K562 (cell line): ENCODE measurements at regions not wholly inside any gene's neighbourhood (a gene's known extent, or its start where the extent isn't known, plus 50 kb on each side); places are given as distances from the start of the nearest gene placed in this dataset.

ENCODE experiments used
- ATAC-seq: fragments of 200-7000 bp; cut with Tn5 transposase; 3 replicates; pipeline ENCODE4 v1.9.1; 2020; ENCODE audit warnings: moderate library complexity
- BruUV-seq: library from RNA; stranded (reverse); fragments of 400-500 nt; replicated peaks from 2 replicates; lab custom pipeline; 2021; lab: Mats Ljungman, UMichigan
- CTCF ChIA-PET: fragments of 300-600 bp; formaldehyde crosslinking; extraction: SDS; loops from one replicate; lab custom pipeline; 2021; ENCODE audit warnings: low intra/inter-chr PET ratio; lab: Yijun Ruan, JAX
- POLR2A ChIA-PET: fragments of 300-600, 350-650 bp; sonication (Branson Sonifier 250); formaldehyde crosslinking; extraction: SDS; loops from one replicate; lab custom pipeline; 2021; ENCODE audit warnings: antibody characterized with exemption, inconsistent platforms; lab: Yijun Ruan, JAX
- DNase-seq, 4 experiments: peaks; one replicate each; pipeline versions ENCODE4 v3.0.0 to v3.0.0-alpha.2; 2011 to 2018; ENCODE audit warnings: low spot score in 3 of 4, mixed read lengths in 3 of 4; ENCODE audit errors: extremely low read depth in 1 of 4
- FAIRE-seq: peaks from 2 replicates; lab custom pipeline; 2011; peaks lifted over from hg19 to GRCh38; lab: Jason Lieb, UNC
- H2AFZ ChIP-seq: 2 replicates; pipeline ENCODE4 v1.6.0; 2011; ENCODE audit warnings: low read depth, low read length, control low read depth, inconsistent platforms
- H3K27ac ChIP-seq: fragments of 200-600 bp; 3 replicates; pipeline ENCODE4 v1.8.0; 2011; ENCODE audit warnings: low read depth, mild to moderate bottlenecking, control low read depth, inconsistent platforms, low read length, moderate library complexity, mixed read lengths; ENCODE audit errors: extremely low read depth
- H3K27me3 ChIP-seq, 2 experiments: fragments of 300-600 bp in 1 of 2; 2 replicates in 1 of 2; 3 replicates in 1 of 2; pipeline versions ENCODE4 v1.6.0 to v1.8.0; 2011; ENCODE audit warnings: inconsistent platforms in 2 of 2, low read length in 2 of 2, mild to moderate bottlenecking in 1 of 2, mixed read lengths in 1 of 2, moderate library complexity in 1 of 2; ENCODE audit not compliant: control insufficient read depth in 2 of 2, insufficient read depth in 2 of 2
- H3K36me3 ChIP-seq: fragments of 300-600 bp; 3 replicates; pipeline ENCODE4 v1.8.0; 2011; ENCODE audit warnings: mild to moderate bottlenecking, low read length, inconsistent platforms; ENCODE audit not compliant: control insufficient read depth, insufficient read depth
- H3K4me1 ChIP-seq, 2 experiments: fragments of 200-600 bp in 1 of 2; replicated peaks in 1 of 2; 2 replicates in 1 of 2; 3 replicates in 1 of 2; pipeline versions ENCODE4 v1.5.1 to v1.8.0; 2011; ENCODE audit warnings: inconsistent platforms in 2 of 2, low read length in 2 of 2, mild to moderate bottlenecking in 1 of 2, mixed read lengths in 1 of 2, moderate library complexity in 1 of 2; ENCODE audit not compliant: control insufficient read depth in 2 of 2, insufficient read depth in 2 of 2
- H3K4me2 ChIP-seq: 2 replicates; pipeline ENCODE4 v1.6.1; 2011; ENCODE audit warnings: low read length, control low read depth, inconsistent platforms, mixed read lengths; ENCODE audit not compliant: insufficient read depth
- H3K4me3 ChIP-seq: fragments of 200-600 bp; sonication (generic), shearing (Covaris generic); 2 replicates; pipeline ENCODE4 v1.5.1; 2016; ENCODE audit warnings: control low read depth, inconsistent platforms
- H3K79me2 ChIP-seq: fragments of 200-600 bp; 3 replicates; pipeline ENCODE4 v1.8.0; 2011; ENCODE audit warnings: low read length, inconsistent platforms; ENCODE audit not compliant: control insufficient read depth, insufficient read depth
- H3K9ac ChIP-seq, 2 experiments: 2 replicates each; pipeline versions ENCODE4 v1.6.0 to v1.6.1; 2011; ENCODE audit warnings: low read depth in 2 of 2, low read length in 2 of 2, control low read depth in 1 of 2, inconsistent platforms in 1 of 2, mild to moderate bottlenecking in 1 of 2, mixed read lengths in 1 of 2; ENCODE audit not compliant: insufficient read depth in 1 of 2
- H3K9me1 ChIP-seq: one replicate; pipeline ENCODE4 v1.6.0; 2011; ENCODE audit warnings: inconsistent platforms, mild to moderate bottlenecking, low read length, moderate library complexity; ENCODE audit not compliant: control insufficient read depth, insufficient read depth
- H3K9me3 ChIP-seq: replicated peaks from 2 replicates; pipeline ENCODE4 v1.5.1; 2011; ENCODE audit warnings: low read depth, low read length, inconsistent platforms; ENCODE audit not compliant: control insufficient read depth, insufficient read depth
- H4K20me1 ChIP-seq: replicated peaks from 2 replicates; pipeline ENCODE4 v1.6.1; 2011; ENCODE audit warnings: low read length, inconsistent platforms, mixed read lengths; ENCODE audit not compliant: control insufficient read depth, insufficient read depth
- BMI1 ChIP-seq: fragments of 150-350 bp; IDR thresholded peaks from 2 replicates; pipeline ENCODE4 v1.6.1; 2014; ENCODE audit warnings: low read length
- CBX3 ChIP-seq, 2 experiments: IDR thresholded peaks; 1 replicate in 1 of 2; 2 replicates in 1 of 2; pipeline ENCODE4 v1.6.1; 2012; ENCODE audit warnings: inconsistent platforms in 2 of 2, low read length in 2 of 2, borderline replicate concordance in 1 of 2, control low read depth in 1 of 2
- DIDO1 ChIP-seq: fragments of 450-650 bp; IDR thresholded peaks from 2 replicates; pipeline ENCODE4 v1.6.1; 2016; ENCODE audit warnings: low read depth, missing biosample characterization, missing genetic modification characterization
- HOXB6 ChIP-seq: fragments of 250-450 bp; sonication (Bioruptor Pico); IDR thresholded peaks from 2 replicates; pipeline ENCODE4 v1.5.1; 2022; ENCODE audit warnings: mild to moderate bottlenecking, borderline replicate concordance
- LARP7 ChIP-seq: fragments of 450-650 bp; IDR thresholded peaks from 2 replicates; pipeline ENCODE4 v1.6.1; 2016
- MXD1 ChIP-seq: fragments of 250-450 bp; sonication (Bioruptor Pico); IDR thresholded peaks from 2 replicates; pipeline ENCODE4 v1.8.0; 2021; ENCODE audit warnings: borderline replicate concordance, mild to moderate bottlenecking, moderate library complexity; ENCODE audit not compliant: poor library complexity, severe bottlenecking
- NFYB ChIP-seq: IDR thresholded peaks from 2 replicates; pipeline ENCODE4 v1.6.1; 2011; ENCODE audit warnings: mild to moderate bottlenecking, moderate library complexity; ENCODE audit not compliant: insufficient read length; ENCODE audit errors: extremely low read depth
- NKRF ChIP-seq: fragments of 450-650 bp; IDR thresholded peaks from 2 replicates; pipeline ENCODE4 v1.6.1; 2016; ENCODE audit warnings: borderline replicate concordance
- SMAD1 ChIP-seq: fragments of 150-350 bp; IDR thresholded peaks from 2 replicates; pipeline ENCODE4 v1.6.1; 2014; ENCODE audit warnings: low read length, low read depth; ENCODE audit not compliant: partially characterized antibody
- SMAD4 ChIP-seq: fragments of 250-450 bp; sonication (Bioruptor Pico); conservative IDR thresholded peaks from 2 replicates; pipeline ENCODE4 v1.8.0; 2021; ENCODE audit warnings: inconsistent platforms, mild to moderate bottlenecking, moderate library complexity
- SREBF1 ChIP-seq: fragments of 150-350 bp; IDR thresholded peaks from 2 replicates; pipeline ENCODE4 v1.6.1; 2014; ENCODE audit warnings: antibody characterized with exemption, low read depth, low read length, borderline replicate concordance
- ZNF778 ChIP-seq: fragments of 450-650 bp; formaldehyde crosslinking; IDR thresholded peaks from 2 replicates; pipeline ENCODE4 v1.4.0; 2020; ENCODE audit warnings: mild to moderate bottlenecking, moderate library complexity
- WGBS: fragments of 100-300 bp; shearing (Covaris generic); methylation state at CpG from one replicate; pipeline ENCODE4 v1.1.6; 2016; ENCODE audit warnings: low coverage, mixed read lengths; ENCODE audit not compliant: insufficient coverage; ENCODE audit errors: missing lambda C conversion rate; 5-methylcytosine and 5-hydroxymethylcytosine counted together
- in situ Hi-C: fragments of 300-500 bp; cut with MboI; formaldehyde crosslinking; loops from 4 replicates; pipeline ENCODE4 v1.15.0; 2018; ENCODE audit warnings: inconsistent platforms, mixed read lengths
- intact Hi-C: fragments of 100-400 bp; cut with micrococcal nuclease; formaldehyde crosslinking; loops from 2 replicates; pipeline ENCODE4 v1.14.2; 2022

GRCh38 chr2:226139759-226140158, 659.9 kb downstream of the IRS1 start:
- no peak overlapping the region for H3K9ac ChIP-seq
- intact Hi-C loops (no loop called here), in situ Hi-C loops (no loop called here)
- ATAC-seq (no peak), DNase-seq (no peak), FAIRE-seq (no peak)
- no peaks in the 10 kb centered on the region for H4K20me1 ChIP-seq
- H3K36me3 ChIP-seq: no peaks in the 10 kb centered on the region
- no peak overlapping the region for H3K4me2 ChIP-seq
- H3K27ac ChIP-seq: no peak overlapping the region
- H3K4me3 ChIP-seq: no peak overlapping the region
- H3K27me3 ChIP-seq: no peaks in the 10 kb centered on the region
- no peak overlapping the region for H2AFZ ChIP-seq
- no peaks in the 10 kb centered on the region for H3K9me1 ChIP-seq
- POLR2A ChIA-PET: no interaction called here
- H3K9me3 ChIP-seq: no peaks in the 10 kb centered on the region
- TF ChIP-seq MXD1 (no peak), DIDO1 (no peak), SMAD4 (CRISPR knock-in tag) (no peak)
- no peaks in the 10 kb centered on the region for H3K79me2 ChIP-seq
- H3K4me1 ChIP-seq: no peaks in the 10 kb centered on the region
- BruUV-seq: no TSS peak
- CTCF ChIA-PET: no interaction called here

- no peak overlapping the region for H3K4me3 ChIP-seq
- FAIRE-seq (no peak), ATAC-seq (no peak), DNase-seq (no peak)
- H3K9ac ChIP-seq: no peak overlapping the region
- in situ Hi-C loops: no loop called here
- 0% methylated on average over 3 of the region's 4 CpGs for WGBS
- no peaks in the 10 kb centered on the region for H3K79me2 ChIP-seq
- POLR2A ChIA-PET: no interaction called here
- H3K27me3 ChIP-seq: no peaks in the 10 kb centered on the region
- no TSS peak for BruUV-seq
- no peaks in the 10 kb centered on the region for H3K4me1 ChIP-seq
- intact Hi-C loops: no loop called here
- TF ChIP-seq SREBF1: no peak
- no peak for TF ChIP-seq CBX3 (IDR thresholded peaks at IDR 0.05; ENCODE audit: borderline replicate concordance in 1 of 2, low read length in 2 of 2)
- no peak for TF ChIP-seq BMI1
- no peak for TF ChIP-seq NFYB
- TF ChIP-seq LARP7: no peak
- no peak for TF ChIP-seq SMAD1
- TF ChIP-seq HOXB6 (CRISPR knock-in tag): no peak
- no peak for TF ChIP-seq NKRF
- no peak for TF ChIP-seq ZNF778 (CRISPR knock-in tag)
- no peaks in the 10 kb centered on the region for H3K9me1 ChIP-seq
- no peaks in the 10 kb centered on the region for H3K9me3 ChIP-seq
- H3K36me3 ChIP-seq: no peaks in the 10 kb centered on the region
- H4K20me1 ChIP-seq: no peaks in the 10 kb centered on the region
- no peak overlapping the region for H3K27ac ChIP-seq
- CTCF ChIA-PET: no interaction called here
- H2AFZ ChIP-seq: no peak overlapping the region
- no peak overlapping the region for H3K4me2 ChIP-seq
Observed at GRCh38 chr2:226137201-226137811, 662.3 kb downstream of the IRS1 start.
